Vagina (tissue), 2 donors: ENCODE measurements at regions not wholly inside any gene's neighbourhood (a gene's known extent, or its start where the extent isn't known, plus 50 kb on each side); places are given as distances from the start of the nearest gene placed in this dataset.

ENCODE experiments used
- POLR2A ChIP-seq, 2 donors: fragments of 450-650 bp; IDR thresholded peaks; one replicate each; pipeline ENCODE4 v1.6.1; 2017; ENCODE audit warnings: antibody characterized with exemption in 2 of 2, mild to moderate bottlenecking in 2 of 2, moderate library complexity in 2 of 2
- POLR2AphosphoS5 ChIP-seq, 2 donors: sonication (generic); formaldehyde crosslinking; IDR thresholded peaks; one replicate each; pipeline ENCODE4 v1.9.0; 2017; ENCODE audit warnings: antibody characterized with exemption in 2 of 2, mild to moderate bottlenecking in 2 of 2, low read depth in 1 of 2; ENCODE audit not compliant: insufficient read depth in 1 of 2
- TF ChIP-seq, protein P1 (sequence below), 3 experiments: fragments of 450-650 bp in 2 of 3; fragments of 200-600 bp in 1 of 3; sonication (generic) in 1 of 3; IDR thresholded peaks; one replicate each; pipeline ENCODE4 v1.5.1; 2017 to 2019; ENCODE audit warnings: antibody characterized with exemption in 3 of 3, mild to moderate bottlenecking in 2 of 3, moderate library complexity in 2 of 3

DNA sequence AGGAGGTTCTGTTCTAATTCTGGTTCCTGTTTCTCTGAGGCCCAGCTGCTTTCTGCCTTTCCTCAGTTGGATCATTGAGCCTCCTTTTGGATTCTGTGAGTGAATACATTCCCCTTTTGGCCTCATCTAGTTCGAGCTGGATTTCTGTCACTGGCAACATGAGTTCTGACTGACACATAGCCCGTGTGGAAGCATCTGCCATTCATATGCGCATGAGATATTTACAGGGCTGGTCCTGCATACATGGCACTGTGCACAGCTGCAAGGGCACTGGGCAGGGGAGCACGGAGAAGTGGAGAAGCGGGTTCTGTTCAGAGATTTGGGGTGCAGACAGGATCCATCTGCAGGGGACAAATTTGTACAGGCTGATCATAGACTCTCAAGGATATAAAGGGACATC is 352.8 kb downstream of the RPS24 start:
- TF ChIP-seq, protein P1, sequence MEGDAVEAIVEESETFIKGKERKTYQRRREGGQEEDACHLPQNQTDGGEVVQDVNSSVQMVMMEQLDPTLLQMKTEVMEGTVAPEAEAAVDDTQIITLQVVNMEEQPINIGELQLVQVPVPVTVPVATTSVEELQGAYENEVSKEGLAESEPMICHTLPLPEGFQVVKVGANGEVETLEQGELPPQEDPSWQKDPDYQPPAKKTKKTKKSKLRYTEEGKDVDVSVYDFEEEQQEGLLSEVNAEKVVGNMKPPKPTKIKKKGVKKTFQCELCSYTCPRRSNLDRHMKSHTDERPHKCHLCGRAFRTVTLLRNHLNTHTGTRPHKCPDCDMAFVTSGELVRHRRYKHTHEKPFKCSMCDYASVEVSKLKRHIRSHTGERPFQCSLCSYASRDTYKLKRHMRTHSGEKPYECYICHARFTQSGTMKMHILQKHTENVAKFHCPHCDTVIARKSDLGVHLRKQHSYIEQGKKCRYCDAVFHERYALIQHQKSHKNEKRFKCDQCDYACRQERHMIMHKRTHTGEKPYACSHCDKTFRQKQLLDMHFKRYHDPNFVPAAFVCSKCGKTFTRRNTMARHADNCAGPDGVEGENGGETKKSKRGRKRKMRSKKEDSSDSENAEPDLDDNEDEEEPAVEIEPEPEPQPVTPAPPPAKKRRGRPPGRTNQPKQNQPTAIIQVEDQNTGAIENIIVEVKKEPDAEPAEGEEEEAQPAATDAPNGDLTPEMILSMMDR (IDR thresholded peaks at IDR 0.05): no peak
- TF ChIP-seq POLR2AphosphoS5 (IDR thresholded peaks at IDR 0.05; ENCODE audit: insufficient read depth in 1 of 2, low read depth in 1 of 2) (no peak), POLR2A (IDR thresholded peaks at IDR 0.05) (no peak)
